LNCaP clone FGC (cell line): ENCODE measurements at regions not wholly inside any gene's neighbourhood (a gene's known extent, or its start where the extent isn't known, plus 50 kb on each side); places are given as distances from the start of the nearest gene placed in this dataset.

ENCODE experiments used
- DNase-seq: peaks from one replicate; pipeline ENCODE4 v3.0.0-alpha.2; 2011; ENCODE audit warnings: low read depth
- H3K4me3 ChIP-seq: 2 replicates; pipeline ENCODE4 v1.5.1; 2011; ENCODE audit warnings: mild to moderate bottlenecking, low read depth, low read length, control low read depth
- CTCF ChIP-seq: IDR thresholded peaks from 2 replicates; pipeline ENCODE4 v1.5.1; 2012; ENCODE audit warnings: mild to moderate bottlenecking; ENCODE audit not compliant: control insufficient read depth, insufficient read depth; ENCODE audit errors: extremely low read depth

GRCh38 chr15:62544446-62544845 lies 379.4 kb upstream of the C2CD4B start:
- H3K4me3 ChIP-seq = no peak overlapping the region
- TF ChIP-seq CTCF = no peak
- no peak for DNase-seq

- no peak overlapping the region for H3K4me3 ChIP-seq
- no peak for TF ChIP-seq CTCF
- DNase-seq = peak; percentile 77
These were observed 380.6 kb upstream of the C2CD4B start for GRCh38 chr15:62545467-62546227.

- no peak overlapping the region for H3K4me3 ChIP-seq
- DNase-seq = no peak
- no peak for TF ChIP-seq CTCF
These were observed 381.5 kb upstream of the C2CD4B start for GRCh38 chr15:62546628-62547027.

- no peak for DNase-seq
- no peak overlapping the region for H3K4me3 ChIP-seq
- TF ChIP-seq CTCF = no peak
These were observed 382.5 kb upstream of the C2CD4B start for GRCh38 chr15:62547584-62547983.

GRCh38 chr15:62549345-62549970 lies 384.4 kb upstream of the C2CD4B start:
- DNase-seq = no peak
- peak; percentile 64 for TF ChIP-seq CTCF
- H3K4me3 ChIP-seq = no peak overlapping the region

GRCh38 chr15:62550106-62550505 lies 385.0 kb upstream of the C2CD4B start:
- no peak for DNase-seq
- H3K4me3 ChIP-seq = no peak overlapping the region
- TF ChIP-seq CTCF = no peak

GRCh38 chr15:62552444-62552843 lies 387.4 kb upstream of the C2CD4B start:
- H3K4me3 ChIP-seq = no peak overlapping the region
- TF ChIP-seq CTCF = no peak
- DNase-seq = no peak
